Fibroblast of lung (primary cell): ENCODE measurements at regions not wholly inside any gene's neighbourhood (a gene's known extent, or its start where the extent isn't known, plus 50 kb on each side); places are given as distances from the start of the nearest gene placed in this dataset.

ENCODE experiments used
- DNase-seq, 2 donors: peaks; one replicate each; pipeline versions ENCODE4 v3.0.0 to v3.0.0-alpha.2; 2010; ENCODE audit warnings: low read depth in 2 of 2
- H2AFZ ChIP-seq: 2 replicates; pipeline ENCODE4 v1.5.1; 2012; ENCODE audit warnings: low read length, control low read depth, inconsistent platforms
- H3K27ac ChIP-seq: 2 replicates; pipeline ENCODE4 v1.5.1; 2011; ENCODE audit warnings: low read length, control low read depth; ENCODE audit not compliant: insufficient read depth
- H3K27me3 ChIP-seq: 2 replicates; pipeline ENCODE4 v1.5.1; 2011; ENCODE audit warnings: mild to moderate bottlenecking, low read length; ENCODE audit not compliant: control insufficient read depth, insufficient read depth
- H3K36me3 ChIP-seq: 2 replicates; pipeline ENCODE4 v1.5.1; 2011; ENCODE audit warnings: low read length; ENCODE audit not compliant: control insufficient read depth, insufficient read depth
- H3K4me1 ChIP-seq: 2 replicates; pipeline ENCODE4 v1.5.1; 2011; ENCODE audit warnings: low read length; ENCODE audit not compliant: control insufficient read depth, insufficient read depth; ENCODE audit errors: extremely low read depth
- H3K4me2 ChIP-seq: 2 replicates; pipeline ENCODE4 v1.5.1; 2011; ENCODE audit warnings: low read length, control low read depth; ENCODE audit not compliant: insufficient read depth; ENCODE audit errors: extremely low read depth
- H3K4me3 ChIP-seq, 4 experiments: fragments of 200-600 bp in 1 of 4; sonication (generic) in 1 of 4; replicated peaks in 1 of 4; 2 replicates each; pipeline ENCODE4 v1.5.1; 2011 to 2016; ENCODE audit warnings: low read length in 4 of 4, low read depth in 3 of 4, mild to moderate bottlenecking in 3 of 4, control low read depth in 2 of 4, inconsistent platforms in 1 of 4, mixed read lengths in 1 of 4; ENCODE audit not compliant: insufficient read depth in 1 of 4; ENCODE audit errors: control extremely low read depth in 1 of 4
- H3K79me2 ChIP-seq: 2 replicates; pipeline ENCODE4 v1.5.1; 2012; ENCODE audit warnings: mild to moderate bottlenecking, low read length, inconsistent platforms; ENCODE audit not compliant: control insufficient read depth, insufficient read depth
- H3K9ac ChIP-seq: 2 replicates; pipeline ENCODE4 v1.5.1; 2011; ENCODE audit warnings: mild to moderate bottlenecking, low read length, control low read depth; ENCODE audit not compliant: insufficient read depth
- H3K9me3 ChIP-seq: 2 replicates; pipeline ENCODE4 v1.5.1; 2012; ENCODE audit warnings: low read depth, low read length; ENCODE audit not compliant: control insufficient read depth, insufficient read depth
- H4K20me1 ChIP-seq: 2 replicates; pipeline ENCODE4 v1.5.1; 2011; ENCODE audit warnings: low read length; ENCODE audit not compliant: control insufficient read depth, insufficient read depth; ENCODE audit errors: extremely low read depth
- CTCF ChIP-seq, 2 donors: IDR thresholded peaks in 1 of 2; conservative IDR thresholded peaks in 1 of 2; 1 replicate in 1 of 2; 2 replicates in 1 of 2; pipeline ENCODE4 v1.5.1; 2011 to 2012; ENCODE audit warnings: low read length in 2 of 2, control low read depth in 1 of 2, inconsistent platforms in 1 of 2, low read depth in 1 of 2, mild to moderate bottlenecking in 1 of 2
- EZH2 ChIP-seq: IDR thresholded peaks from 2 replicates; pipeline ENCODE4 v1.5.1; 2012; ENCODE audit warnings: low read length, control low read depth, mild to moderate bottlenecking; ENCODE audit errors: missing control alignments

DNA sequence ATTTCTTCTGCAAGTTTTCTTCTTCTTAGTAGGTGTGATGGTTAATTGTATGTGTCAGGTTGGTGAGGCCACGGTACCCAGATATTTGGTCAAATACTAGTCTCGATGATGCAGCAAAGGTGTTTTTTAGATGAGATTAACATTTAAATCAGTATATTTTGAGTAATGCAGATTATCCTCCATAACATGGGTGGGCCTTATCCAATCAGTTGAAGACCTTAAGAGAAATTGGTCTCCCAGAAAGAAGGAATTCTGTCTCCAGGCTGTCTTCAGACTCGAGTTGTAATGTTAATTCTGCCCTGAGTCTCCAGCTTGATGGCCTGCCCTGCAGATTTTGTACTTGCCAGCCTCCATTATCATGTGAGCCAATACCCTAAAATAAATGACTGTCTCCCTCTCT lies 122.5 kb upstream of the TSPAN5 start:
- H3K9me3 ChIP-seq: no peaks in the 10 kb centered on the region
- no peaks in the 10 kb centered on the region for H4K20me1 ChIP-seq
- H3K27ac ChIP-seq: no peak overlapping the region
- H3K79me2 ChIP-seq: no peaks in the 10 kb centered on the region
- no peak for DNase-seq
- H3K36me3 ChIP-seq: no peaks in the 10 kb centered on the region
- H3K4me2 ChIP-seq: no peak overlapping the region
- no peak overlapping the region for H3K9ac ChIP-seq
- H3K4me3 ChIP-seq: no peak overlapping the region
- no peak for TF ChIP-seq EZH2
- no peak for TF ChIP-seq CTCF (conservative IDR thresholded peaks at IDR 0.05 in 1 of 2, IDR thresholded peaks at IDR 0.05 in 1 of 2; ENCODE audit: low read depth in 1 of 2, low read length in 2 of 2)
- no peaks in the 10 kb centered on the region for H3K4me1 ChIP-seq
- no peak overlapping the region for H2AFZ ChIP-seq
- H3K27me3 ChIP-seq: peaks cover 5% of the 10 kb centered on the region

DNA sequence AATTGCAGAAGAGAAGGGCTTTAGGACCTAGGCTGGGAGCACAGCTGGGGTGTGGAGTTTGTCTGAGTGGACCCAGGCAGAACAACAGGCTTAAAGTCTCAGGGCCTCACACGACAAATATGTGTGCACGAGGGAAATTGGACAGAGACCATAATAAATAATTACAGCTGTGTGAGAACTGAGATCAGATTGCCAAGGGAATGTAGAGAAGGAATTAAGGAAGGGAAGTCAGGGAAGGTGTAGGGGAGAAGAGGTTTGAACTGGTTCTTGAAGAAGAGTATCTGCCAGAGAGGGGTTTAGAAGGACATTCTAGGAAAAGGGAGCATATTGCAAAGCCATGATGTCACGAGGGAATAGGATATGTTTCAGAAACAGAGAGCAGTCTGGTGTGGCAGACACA lies 120.7 kb upstream of the TSPAN5 start:
- Histone ChIP-seq H3K36me3 (no peaks in the 10 kb centered on the region), H3K4me2 (no peak overlapping the region)

GRCh38 chr4:98778206-98778605 lies 119.8 kb upstream of the TSPAN5 start:
- Histone ChIP-seq H3K9ac (no peak overlapping the region), H3K4me3 (no peak overlapping the region), H3K27ac (no peak overlapping the region), H2AFZ (no peak overlapping the region), H3K9me3 (no peaks in the 10 kb centered on the region), H3K79me2 (no peaks in the 10 kb centered on the region), H4K20me1 (no peaks in the 10 kb centered on the region), H3K36me3 (no peaks in the 10 kb centered on the region), H3K4me2 (no peak overlapping the region), H3K4me1 (no peaks in the 10 kb centered on the region), H3K27me3 (no peaks in the 10 kb centered on the region)
- peak; percentile 80 to 87 for DNase-seq
- TF ChIP-seq EZH2 (no peak), CTCF (conservative IDR thresholded peaks at IDR 0.05 in 1 of 2, IDR thresholded peaks at IDR 0.05 in 1 of 2; ENCODE audit: low read depth in 1 of 2, low read length in 2 of 2) (no peak)

More for the DNA sequence above, 120.7 kb upstream of the TSPAN5 start:
- Histone ChIP-seq H3K27ac (no peak overlapping the region), H3K79me2 (no peaks in the 10 kb centered on the region), H3K4me1 (no peaks in the 10 kb centered on the region), H4K20me1 (no peaks in the 10 kb centered on the region), H2AFZ (no peak overlapping the region), H3K9me3 (no peaks in the 10 kb centered on the region), H3K27me3 (peaks cover 3% of the 10 kb centered on the region), H3K9ac (no peak overlapping the region), H3K4me3 (no peak overlapping the region)
- peak in 1 of 2 donors; percentile 6 for DNase-seq
- TF ChIP-seq EZH2: no peak
- TF ChIP-seq CTCF (conservative IDR thresholded peaks at IDR 0.05 in 1 of 2, IDR thresholded peaks at IDR 0.05 in 1 of 2; ENCODE audit: low read depth in 1 of 2, low read length in 2 of 2): no peak
